ENCODE measurements at regions not wholly inside any gene's neighbourhood (a gene's known extent, or its start where the extent isn't known, plus 50 kb on each side); places are given as distances from the start of the nearest gene placed in this dataset.

DNA sequence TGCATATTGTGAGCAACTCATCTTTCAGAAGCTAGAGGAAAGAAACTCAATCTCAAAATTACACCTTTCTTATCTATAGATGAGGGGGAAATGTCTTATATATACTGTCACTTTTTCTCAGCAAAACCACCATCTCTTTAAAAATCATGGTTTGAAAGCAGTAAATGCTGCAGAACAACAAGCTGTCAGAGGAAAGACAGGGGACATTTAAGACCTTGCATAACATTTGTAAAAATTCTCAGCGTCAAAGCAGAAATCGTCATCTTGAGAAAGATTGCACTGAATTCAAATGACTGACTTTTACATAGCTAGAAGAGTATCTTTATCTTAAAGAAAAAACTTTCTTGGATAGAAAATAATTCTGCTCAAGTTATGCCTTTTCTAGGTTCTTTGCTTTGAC lies 122.2 kb upstream of the CADPS start:
- Histone ChIP-seq H3K9ac (ENCODE audit: low read depth in 2 of 2, low read length in 2 of 2) (no peak overlapping the region), H3K9me3 (no peaks in the 10 kb centered on the region), H3K4me3 (no peak overlapping the region), H3K36me3 (no peaks in the 10 kb centered on the region), H3K27ac (no peak overlapping the region), H3K27me3 (no peaks in the 10 kb centered on the region), H3K4me1 (no peaks in the 10 kb centered on the region)
- TF ChIP-seq, protein P1, sequence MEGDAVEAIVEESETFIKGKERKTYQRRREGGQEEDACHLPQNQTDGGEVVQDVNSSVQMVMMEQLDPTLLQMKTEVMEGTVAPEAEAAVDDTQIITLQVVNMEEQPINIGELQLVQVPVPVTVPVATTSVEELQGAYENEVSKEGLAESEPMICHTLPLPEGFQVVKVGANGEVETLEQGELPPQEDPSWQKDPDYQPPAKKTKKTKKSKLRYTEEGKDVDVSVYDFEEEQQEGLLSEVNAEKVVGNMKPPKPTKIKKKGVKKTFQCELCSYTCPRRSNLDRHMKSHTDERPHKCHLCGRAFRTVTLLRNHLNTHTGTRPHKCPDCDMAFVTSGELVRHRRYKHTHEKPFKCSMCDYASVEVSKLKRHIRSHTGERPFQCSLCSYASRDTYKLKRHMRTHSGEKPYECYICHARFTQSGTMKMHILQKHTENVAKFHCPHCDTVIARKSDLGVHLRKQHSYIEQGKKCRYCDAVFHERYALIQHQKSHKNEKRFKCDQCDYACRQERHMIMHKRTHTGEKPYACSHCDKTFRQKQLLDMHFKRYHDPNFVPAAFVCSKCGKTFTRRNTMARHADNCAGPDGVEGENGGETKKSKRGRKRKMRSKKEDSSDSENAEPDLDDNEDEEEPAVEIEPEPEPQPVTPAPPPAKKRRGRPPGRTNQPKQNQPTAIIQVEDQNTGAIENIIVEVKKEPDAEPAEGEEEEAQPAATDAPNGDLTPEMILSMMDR (IDR thresholded peaks at IDR 0.05): no peak
- no peak for DNase-seq
- intact Hi-C loops (cut with DNase I): no loop called here

DNA sequence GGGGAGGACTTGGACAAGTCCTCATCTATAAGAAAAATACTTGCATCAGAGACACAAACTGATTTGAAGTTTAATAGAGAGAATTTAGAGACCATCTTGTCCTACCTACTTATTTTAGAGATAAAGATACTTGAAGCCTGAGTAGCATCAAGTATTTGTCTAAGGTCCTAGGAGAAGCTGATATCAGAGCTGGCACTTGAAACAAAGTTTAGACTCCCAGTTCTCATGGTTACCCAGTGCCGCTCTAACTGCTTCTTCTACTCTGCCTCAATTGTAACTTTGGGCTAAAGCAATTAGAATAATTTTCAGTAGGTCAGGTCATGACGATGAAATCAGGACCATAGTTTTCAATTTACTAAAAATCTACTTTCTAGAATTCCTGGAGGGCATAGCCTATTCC lies 123.9 kb upstream of the CADPS start:
- intact Hi-C loops (cut with DNase I): no loop called here
- TF ChIP-seq, protein P1 (IDR thresholded peaks at IDR 0.05): no peak
- no peaks in the 10 kb centered on the region for H3K9me3 ChIP-seq

DNA sequence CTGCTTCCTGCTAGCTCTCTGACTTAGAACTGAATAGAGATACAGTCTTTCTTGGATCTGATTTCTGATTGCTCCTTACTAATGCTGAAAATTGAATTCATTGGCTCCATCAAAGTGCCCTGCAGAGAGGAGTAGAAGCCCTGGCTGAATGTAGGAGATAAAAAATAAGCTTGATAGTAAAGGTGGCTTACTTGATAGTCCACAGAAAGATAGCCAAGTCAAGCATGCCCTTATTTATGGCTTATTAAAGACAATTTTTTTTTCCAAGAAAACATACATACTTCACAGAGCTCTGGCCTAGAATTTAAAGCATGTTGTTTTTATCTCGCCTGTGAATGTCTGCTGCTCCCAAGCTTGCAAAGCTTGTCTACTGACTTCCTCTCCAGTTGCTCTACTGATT lies 124.6 kb upstream of the CADPS start:
- TF ChIP-seq, protein P1 (IDR thresholded peaks at IDR 0.05): no peak
- H3K9ac ChIP-seq (ENCODE audit: low read depth in 2 of 2, low read length in 2 of 2): no peak overlapping the region
- no peak overlapping the region for H3K27ac ChIP-seq
- H3K36me3 ChIP-seq: no peaks in the 10 kb centered on the region
- no peak for DNase-seq
- no peaks in the 10 kb centered on the region for H3K27me3 ChIP-seq
- no peak overlapping the region for H3K4me3 ChIP-seq
- H3K4me1 ChIP-seq: no peaks in the 10 kb centered on the region
- intact Hi-C loops (cut with DNase I): no loop called here
- H3K9me3 ChIP-seq: no peaks in the 10 kb centered on the region

More for the DNA sequence above, 123.9 kb upstream of the CADPS start:
- no peak overlapping the region for H3K9ac ChIP-seq (ENCODE audit: low read depth in 2 of 2, low read length in 2 of 2)
- H3K4me3 ChIP-seq: no peak overlapping the region
- no peaks in the 10 kb centered on the region for H3K27me3 ChIP-seq
- no peaks in the 10 kb centered on the region for H3K4me1 ChIP-seq
- no peak for DNase-seq
- no peak overlapping the region for H3K27ac ChIP-seq
- no peaks in the 10 kb centered on the region for H3K36me3 ChIP-seq

DNA sequence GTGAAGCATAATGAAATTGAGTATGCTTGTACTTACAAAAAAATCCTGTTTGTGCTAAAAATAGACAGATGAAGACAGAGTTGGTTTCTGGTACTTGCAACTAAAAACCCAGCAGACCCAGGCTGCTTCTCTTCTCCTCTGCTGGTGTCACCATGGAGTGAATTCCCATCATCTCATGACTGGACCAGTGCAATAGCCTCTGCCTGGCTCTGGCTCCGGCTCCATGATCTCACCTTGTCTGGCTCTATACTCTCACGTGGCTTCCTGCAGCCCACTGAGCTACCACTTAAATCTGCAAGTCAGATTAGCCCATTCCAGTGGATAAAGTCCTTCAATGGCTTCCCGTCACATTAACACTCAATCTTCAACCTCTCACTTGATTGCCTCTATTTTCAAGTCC lies 129.2 kb upstream of the CADPS start:
- Histone ChIP-seq H3K36me3 (no peaks in the 10 kb centered on the region), H3K9me3 (no peaks in the 10 kb centered on the region), H3K4me3 (no peak overlapping the region), H3K9ac (ENCODE audit: low read depth in 2 of 2, low read length in 2 of 2) (no peak overlapping the region), H3K4me1 (no peaks in the 10 kb centered on the region), H3K27ac (no peak overlapping the region), H3K27me3 (no peaks in the 10 kb centered on the region)
- intact Hi-C loops (cut with DNase I): no loop called here
- no peak for DNase-seq
- TF ChIP-seq, protein P1 (IDR thresholded peaks at IDR 0.05): no peak

DNA sequence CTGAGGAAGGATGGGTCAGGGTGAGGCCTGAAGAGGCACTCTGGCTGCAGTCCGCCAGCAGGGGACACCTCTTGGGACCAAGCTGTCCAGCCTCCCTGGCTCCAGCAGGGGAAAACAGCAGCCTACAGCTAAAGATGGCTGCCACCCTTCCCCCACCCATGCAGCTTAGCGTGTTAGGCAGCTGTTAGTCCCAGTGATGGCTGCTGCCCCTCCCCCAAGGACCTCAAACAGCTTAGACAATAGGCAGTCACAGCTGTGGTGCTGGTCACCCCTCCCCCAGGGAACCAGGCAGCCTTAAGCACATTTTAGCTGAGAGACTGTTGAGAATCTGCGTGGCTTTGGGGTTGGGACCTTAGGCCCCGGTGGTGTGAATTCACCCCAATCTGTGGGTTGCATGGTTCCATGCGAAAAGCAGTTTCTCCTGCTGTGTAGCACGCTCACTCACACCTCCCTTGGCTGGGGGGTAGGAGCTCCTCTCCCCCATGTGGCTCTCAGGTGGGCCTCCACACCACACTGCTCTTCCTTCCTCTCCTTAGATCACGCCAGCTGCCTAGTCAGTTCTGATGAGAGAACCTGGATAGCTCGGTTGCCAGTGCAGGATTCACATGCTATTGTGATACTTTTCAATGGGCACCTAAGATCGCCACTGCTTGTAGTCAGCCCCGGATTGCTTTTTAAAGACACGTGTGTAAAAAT lies 140.5 kb upstream of the CADPS start:
- Histone ChIP-seq H3K36me3 (no peaks in the 10 kb centered on the region), H3K4me1 (no peaks in the 10 kb centered on the region), H3K27me3 (no peaks in the 10 kb centered on the region), H3K9ac (ENCODE audit: low read depth in 2 of 2, low read length in 2 of 2) (no peak overlapping the region), H3K4me3 (no peak overlapping the region), H3K9me3 (no peaks in the 10 kb centered on the region), H3K27ac (no peak overlapping the region)
- no peak for DNase-seq
- TF ChIP-seq, protein P1 (IDR thresholded peaks at IDR 0.05): no peak
- intact Hi-C loops (cut with DNase I): no loop called here

All from colonic mucosa (tissue), 4 donors.